ENCODE measurements at regions not wholly inside any gene's neighbourhood (a gene's known extent, or its start where the extent isn't known, plus 50 kb on each side); places are given as distances from the start of the nearest gene placed in this dataset.

- no peak for DNase-seq
Measured at GRCh38 chr20:37643400-37643799, 50.4 kb upstream of the CTNNBL1 start.

GRCh38 chr20:37642246-37642645, 51.6 kb upstream of the CTNNBL1 start:
- DNase-seq: no peak

- DNase-seq: no peak
Measured at GRCh38 chr20:37640600-37641561, 52.9 kb upstream of the CTNNBL1 start.

GRCh38 chr20:37638527-37638926, 55.3 kb upstream of the CTNNBL1 start:
- DNase-seq: no peak

- DNase-seq: no peak
Measured at GRCh38 chr20:37636977-37637376, 56.9 kb upstream of the CTNNBL1 start.

- DNase-seq: no peak
Measured at GRCh38 chr20:37636212-37636975, 57.4 kb upstream of the CTNNBL1 start.

GRCh38 chr20:37630993-37631392, 62.8 kb upstream of the CTNNBL1 start:
- no peak for DNase-seq

- DNase-seq: no peak
Measured at GRCh38 chr20:37630166-37630565, 63.7 kb upstream of the CTNNBL1 start.

- DNase-seq: no peak
Measured at GRCh38 chr20:37627767-37628130, 66.1 kb upstream of the CTNNBL1 start.

- no peak for DNase-seq
Measured at GRCh38 chr20:37627060-37627766, 66.6 kb upstream of the CTNNBL1 start.

- no peak for DNase-seq
Measured at GRCh38 chr20:37624963-37625362, 68.9 kb upstream of the CTNNBL1 start.

GRCh38 chr20:37622728-37623127, 71.1 kb upstream of the CTNNBL1 start:
- no peak for DNase-seq

GRCh38 chr20:37619496-37619895, 74.3 kb upstream of the CTNNBL1 start:
- no peak for DNase-seq

GRCh38 chr20:37616110-37616425, 77.8 kb upstream of the CTNNBL1 start:
- no peak for DNase-seq

GRCh38 chr20:37615340-37616109, 78.3 kb upstream of the CTNNBL1 start:
- DNase-seq: peak; percentile 0

- DNase-seq: no peak
Measured at GRCh38 chr20:37611852-37612251, 82.0 kb upstream of the CTNNBL1 start.

- no peak for DNase-seq
Measured at GRCh38 chr20:37611346-37611745, 82.5 kb upstream of the CTNNBL1 start.

- DNase-seq: no peak
Measured at GRCh38 chr20:37610203-37610798, 82.6 kb upstream of the BLCAP start.

- no peak for DNase-seq
Measured at GRCh38 chr20:37602634-37603033, 75.0 kb upstream of the BLCAP start.

GRCh38 chr20:37600486-37600885, 72.8 kb upstream of the BLCAP start:
- DNase-seq: no peak

- no peak for DNase-seq
Measured at GRCh38 chr20:37598575-37599342, 71.1 kb upstream of the BLCAP start.

All from midbrain (tissue), 1 donor.